Esophagus (tissue), 2 donors: ENCODE measurements at regions not wholly inside any gene's neighbourhood (a gene's known extent, or its start where the extent isn't known, plus 50 kb on each side); places are given as distances from the start of the nearest gene placed in this dataset.

Experiments
- H3K27ac ChIP-seq, 2 donors: one replicate each; pipeline ENCODE4 v1.5.1; 2013; ENCODE audit warnings: low read depth in 2 of 2, mild to moderate bottlenecking in 2 of 2, inconsistent platforms in 1 of 2, low read length in 1 of 2, moderate library complexity in 1 of 2
- H3K27me3 ChIP-seq, 2 donors: one replicate each; pipeline ENCODE4 v1.6.1; 2013; ENCODE audit warnings: low read length in 2 of 2, control low read depth in 1 of 2, mild to moderate bottlenecking in 1 of 2; ENCODE audit not compliant: insufficient read depth in 2 of 2, control insufficient read depth in 1 of 2
- H3K36me3 ChIP-seq, 2 donors: one replicate each; pipeline ENCODE4 v1.6.1; 2013; ENCODE audit warnings: low read length in 1 of 2; ENCODE audit not compliant: control insufficient read depth in 2 of 2, insufficient read depth in 2 of 2
- H3K4me1 ChIP-seq, 2 donors: one replicate each; pipeline ENCODE4 v1.6.1; 2013; ENCODE audit warnings: low read length in 1 of 2; ENCODE audit not compliant: control insufficient read depth in 2 of 2, insufficient read depth in 2 of 2
- H3K4me3 ChIP-seq, 2 donors: one replicate each; pipeline ENCODE4 v1.5.1; 2013; ENCODE audit warnings: low read length in 2 of 2, mild to moderate bottlenecking in 2 of 2, low read depth in 1 of 2, moderate library complexity in 1 of 2
- H3K9me3 ChIP-seq, 2 donors: one replicate each; pipeline ENCODE4 v1.6.1; 2013; ENCODE audit warnings: mild to moderate bottlenecking in 2 of 2, low read depth in 1 of 2, low read length in 1 of 2, moderate library complexity in 1 of 2; ENCODE audit not compliant: control insufficient read depth in 2 of 2, insufficient read depth in 1 of 2
- WGBS, 2 donors: extraction: QIAGEN DNeasy Blood & Tissue Kit; methylation state at CpG; one replicate each; pipeline ENCODE4 v1.1.7; 2013; 5-methylcytosine and 5-hydroxymethylcytosine counted together
- donor health status: healthy with polysubstance abuse.
- donor health status: Bipolar disorder and iron deficiency.

DNA sequence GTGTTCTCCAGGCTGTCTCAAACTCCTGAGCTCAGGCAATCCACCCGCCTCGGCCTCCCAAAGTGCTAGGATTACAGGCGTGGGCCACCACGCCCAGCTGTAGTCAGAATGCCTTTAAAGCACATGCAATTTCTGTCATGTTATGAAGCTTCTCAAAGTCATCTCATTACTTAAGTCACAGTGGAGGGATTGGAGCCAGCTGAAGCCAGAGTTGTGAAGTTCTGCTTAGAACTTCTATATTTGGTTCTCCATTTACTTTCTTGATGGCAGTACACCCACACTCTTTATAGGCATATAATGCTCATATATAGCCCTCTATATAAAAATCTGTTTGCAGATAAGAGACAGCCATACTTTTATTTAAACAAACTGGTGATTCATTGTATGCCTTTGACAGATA lies 68.8 kb upstream of the CWC22 start:
- no peak overlapping the region for H3K4me3 ChIP-seq
- H3K4me1 ChIP-seq: no peaks in the 10 kb centered on the region
- no peaks in the 10 kb centered on the region for H3K27me3 ChIP-seq
- 76 to 79% methylated on average over 4 of the region's 4 CpGs for WGBS, 2 donors
- no peak overlapping the region for H3K27ac ChIP-seq
- no peaks in the 10 kb centered on the region for H3K9me3 ChIP-seq
- H3K36me3 ChIP-seq: no peaks in the 10 kb centered on the region

- no peaks in the 10 kb centered on the region for H3K36me3 ChIP-seq
- 71% methylated on average over 3 of the region's 3 CpGs for WGBS, 2 donors
- H3K27ac ChIP-seq: no peak overlapping the region
- H3K4me3 ChIP-seq: no peak overlapping the region
- peaks cover 0 to 4% of the 10 kb centered on the region in 2 donors for H3K9me3 ChIP-seq
- H3K27me3 ChIP-seq: no peaks in the 10 kb centered on the region
- H3K4me1 ChIP-seq: no peaks in the 10 kb centered on the region
Measured at GRCh38 chr2:180071797-180072196, 64.7 kb upstream of the CWC22 start.

DNA sequence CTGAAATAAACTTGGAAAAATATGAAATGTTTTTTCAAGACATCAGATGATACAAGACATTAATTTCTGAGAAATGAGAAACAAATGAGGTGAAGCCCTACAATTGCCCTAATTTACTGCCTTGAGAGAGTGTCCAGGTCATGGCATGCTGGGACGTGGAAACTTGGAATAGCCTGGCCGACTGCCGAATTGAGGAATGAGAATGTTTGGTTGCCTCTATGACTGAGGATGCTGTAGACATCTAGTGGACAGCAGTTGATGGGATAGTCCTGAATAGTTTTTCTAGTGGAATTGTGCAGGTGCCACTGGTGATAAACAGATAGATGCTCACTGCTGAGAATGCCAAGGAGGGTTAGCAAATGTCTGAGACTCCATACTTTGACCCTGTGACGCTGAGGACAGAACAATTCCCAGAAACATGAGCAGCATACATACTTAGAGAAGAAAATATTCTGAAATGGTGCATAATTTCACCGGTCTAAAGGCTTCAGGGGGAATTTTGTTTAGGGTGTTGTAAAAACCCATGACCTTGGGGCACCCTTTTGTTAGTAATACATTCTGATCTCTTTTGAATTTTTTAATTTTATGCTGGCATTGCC lies 56.5 kb upstream of the CWC22 start:
- Histone ChIP-seq H3K4me3 (no peak overlapping the region), H3K4me1 (no peaks in the 10 kb centered on the region), H3K27me3 (no peaks in the 10 kb centered on the region), H3K9me3 (peaks cover 0 to 4% of the 10 kb centered on the region in 2 donors), H3K36me3 (no peaks in the 10 kb centered on the region), H3K27ac (no peak overlapping the region)
- 61 to 78% methylated on average over 5 of the region's 5 CpGs for WGBS, 2 donors

- no peaks in the 10 kb centered on the region for H3K27me3 ChIP-seq
- H3K36me3 ChIP-seq: no peaks in the 10 kb centered on the region
- H3K4me3 ChIP-seq: no peak overlapping the region
- WGBS, 2 donors: 82 to 85% methylated on average over 4 of the region's 4 CpGs
- H3K4me1 ChIP-seq: no peaks in the 10 kb centered on the region
- H3K9me3 ChIP-seq: peaks cover 0 to 4% of the 10 kb centered on the region in 2 donors
- no peak overlapping the region for H3K27ac ChIP-seq
Measured at GRCh38 chr2:180062178-180062577, 55.1 kb upstream of the CWC22 start.

DNA sequence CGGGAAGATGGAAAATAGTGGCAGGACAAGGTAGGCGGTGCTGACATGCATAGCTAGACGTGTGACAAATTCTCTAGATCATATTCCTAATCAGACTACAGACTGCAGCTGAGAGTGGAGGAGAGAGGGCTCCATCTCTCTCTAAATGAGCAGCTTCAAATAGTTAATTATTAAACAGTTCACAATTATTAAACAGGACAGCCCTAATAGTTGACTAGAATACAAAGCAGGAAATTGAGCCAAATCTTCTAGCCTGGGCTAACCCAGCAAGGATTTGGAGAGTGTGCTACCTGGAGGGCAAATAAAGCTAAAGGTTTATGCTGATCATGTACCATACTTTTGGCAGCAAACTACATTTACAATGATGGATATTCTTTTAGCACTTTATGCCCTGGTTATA lies 54.4 kb upstream of the CWC22 start:
- Histone ChIP-seq H3K4me1 (no peaks in the 10 kb centered on the region), H3K36me3 (no peaks in the 10 kb centered on the region), H3K9me3 (peaks cover 0 to 4% of the 10 kb centered on the region in 2 donors), H3K27me3 (no peaks in the 10 kb centered on the region), H3K4me3 (no peak overlapping the region), H3K27ac (no peak overlapping the region)
- 79 to 85% methylated on average over 3 of the region's 3 CpGs for WGBS, 2 donors

DNA sequence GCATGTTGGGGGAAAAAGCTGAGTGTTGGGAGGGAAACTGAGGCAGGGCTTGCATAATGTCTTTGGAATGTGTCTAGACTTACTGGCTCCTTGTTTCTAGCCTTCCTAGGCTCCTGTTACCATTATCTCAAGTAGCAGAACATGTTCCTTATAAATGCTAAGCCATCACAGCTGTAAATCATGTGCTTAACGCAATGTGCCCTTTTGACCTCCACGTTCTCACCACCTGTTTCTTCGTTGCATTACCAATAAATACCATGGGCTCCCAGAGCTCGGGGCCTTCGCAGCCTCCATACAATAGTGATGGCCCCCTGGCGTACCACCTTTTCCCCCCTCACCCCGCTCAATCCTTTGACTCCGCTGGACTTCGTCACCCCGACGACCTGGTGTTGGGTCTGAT lies 54.0 kb upstream of the CWC22 start:
- Histone ChIP-seq H3K9me3 (peaks cover 0 to 4% of the 10 kb centered on the region in 2 donors), H3K27ac (no peak overlapping the region), H3K36me3 (no peaks in the 10 kb centered on the region), H3K4me1 (no peaks in the 10 kb centered on the region), H3K4me3 (no peak overlapping the region), H3K27me3 (no peaks in the 10 kb centered on the region)
- 80 to 85% methylated on average over 11 of the region's 11 CpGs for WGBS, 2 donors

DNA sequence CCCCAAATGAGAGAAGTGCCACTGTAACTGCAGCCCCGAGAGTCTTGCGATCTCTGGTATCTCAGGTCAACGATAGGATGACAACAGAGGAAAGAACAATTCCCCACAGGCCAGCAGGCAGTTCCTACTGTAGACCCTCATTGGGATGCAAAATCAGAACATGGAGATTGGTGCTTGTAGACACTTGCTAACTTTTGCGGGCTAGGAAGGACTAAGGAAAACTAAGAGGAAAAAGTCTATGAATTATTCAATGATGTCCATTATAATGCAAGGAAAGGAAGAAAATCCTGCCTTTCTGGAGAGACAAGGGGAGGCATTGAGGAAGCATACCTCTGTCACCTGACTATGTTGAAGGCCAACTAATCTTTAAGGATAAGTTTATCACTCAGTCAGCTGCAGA lies 51.9 kb upstream of the CWC22 start:
- Histone ChIP-seq H3K27ac (no peak overlapping the region), H3K4me3 (no peak overlapping the region), H3K27me3 (no peaks in the 10 kb centered on the region), H3K4me1 (no peaks in the 10 kb centered on the region), H3K9me3 (no peaks in the 10 kb centered on the region), H3K36me3 (no peaks in the 10 kb centered on the region)
- WGBS, 2 donors: 89 to 90% methylated on average over 4 of the region's 4 CpGs

DNA sequence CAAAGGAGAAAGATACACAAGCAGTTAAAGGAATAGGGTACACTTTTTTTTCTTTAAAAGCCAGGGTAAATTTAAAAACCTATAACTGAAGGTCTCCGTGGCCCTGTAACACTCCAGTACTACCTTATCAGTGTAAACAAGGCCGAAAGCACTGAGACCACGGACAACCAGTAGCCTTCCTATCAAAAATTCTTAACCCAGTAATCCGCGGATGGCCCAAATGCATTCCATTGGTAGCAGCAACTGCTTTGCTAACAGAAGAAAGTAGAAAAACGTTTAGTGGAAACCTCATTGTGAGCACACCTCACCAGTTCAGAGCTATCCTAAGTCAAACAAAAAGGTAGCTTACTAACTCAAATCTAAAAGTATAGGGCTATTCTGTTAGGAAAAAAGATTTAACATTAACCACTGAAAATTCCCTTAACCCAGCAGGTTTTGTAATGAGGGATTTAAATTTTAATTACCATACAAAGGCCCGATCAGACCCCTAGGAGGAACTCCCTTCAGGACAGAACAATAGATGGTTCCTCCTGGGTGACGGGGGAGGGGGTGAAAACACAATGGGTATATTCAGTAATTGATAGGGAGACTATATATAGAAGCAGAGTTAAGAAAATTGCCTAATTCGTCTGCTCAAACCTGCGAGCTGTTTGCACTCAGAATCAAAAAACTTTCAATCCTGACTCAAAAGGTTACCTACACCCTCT lies 50.8 kb upstream of the CWC22 start:
- H3K27me3 ChIP-seq: no peaks in the 10 kb centered on the region
- WGBS, 2 donors: 67 to 72% methylated on average over 10 of the region's 10 CpGs
- no peaks in the 10 kb centered on the region for H3K36me3 ChIP-seq
- no peaks in the 10 kb centered on the region for H3K9me3 ChIP-seq
- no peaks in the 10 kb centered on the region for H3K4me1 ChIP-seq
- H3K4me3 ChIP-seq: no peak overlapping the region
- H3K27ac ChIP-seq: no peak overlapping the region
